Inflammatory macrophage (primary cell): ENCODE measurements at regions not wholly inside any gene's neighbourhood (a gene's known extent, or its start where the extent isn't known, plus 50 kb on each side); places are given as distances from the start of the nearest gene placed in this dataset.
"Not testable (repeated sequence)": the region's sequence is repeated elsewhere in the genome, so short reads cannot be mapped to it uniquely, and the experiment has no call there.

Source experiments
- DNase-seq, 2 donors: peaks; one replicate each; pipeline ENCODE4 v3.0.0-alpha.2; 2020 to 2022

GRCh38 chrX:21225643-21226042 lies 148.6 kb upstream of the CNKSR2 start:
- DNase-seq: no peak

- DNase-seq: not testable (repeated sequence)
Observed at GRCh38 chrX:21228974-21229373, 145.2 kb upstream of the CNKSR2 start.

GRCh38 chrX:21255032-21255618 lies 119.1 kb upstream of the CNKSR2 start:
- no peak for DNase-seq

- no peak for DNase-seq
Observed at GRCh38 chrX:21266949-21267348, 107.3 kb upstream of the CNKSR2 start.

- DNase-seq: no peak
Observed at GRCh38 chrX:21276736-21277433, 97.3 kb upstream of the CNKSR2 start.

GRCh38 chrX:21289232-21289631 lies 85.0 kb upstream of the CNKSR2 start:
- DNase-seq: no peak

- DNase-seq: no peak
Observed at GRCh38 chrX:21295246-21295820, 78.9 kb upstream of the CNKSR2 start.

GRCh38 chrX:21305799-21306336 lies 68.3 kb upstream of the CNKSR2 start:
- DNase-seq: no peak

GRCh38 chrX:21319323-21319722 lies 54.9 kb upstream of the CNKSR2 start:
- no peak for DNase-seq
